GM06990 (cell line): ENCODE measurements at regions not wholly inside any gene's neighbourhood (a gene's known extent, or its start where the extent isn't known, plus 50 kb on each side); places are given as distances from the start of the nearest gene placed in this dataset.

Experiments used
- DNase-seq: peaks from one replicate; pipeline ENCODE4 v3.0.0-alpha.2; 2011; ENCODE audit not compliant: insufficient read length; ENCODE audit errors: extremely low read depth
- H3K27me3 ChIP-seq: replicated peaks from 2 replicates; pipeline ENCODE4 v1.6.0; 2011; ENCODE audit warnings: low read length; ENCODE audit not compliant: control insufficient read depth, insufficient read depth
- H3K36me3 ChIP-seq: 2 replicates; pipeline ENCODE4 v1.5.1; 2011; ENCODE audit warnings: low read length; ENCODE audit not compliant: control insufficient read depth, insufficient read depth
- H3K4me3 ChIP-seq: replicated peaks from 2 replicates; pipeline ENCODE4 v1.5.1; 2011; ENCODE audit warnings: low read depth, mild to moderate bottlenecking, control low read depth, low read length
- CTCF ChIP-seq: IDR thresholded peaks from 2 replicates; pipeline ENCODE4 v1.5.1; 2011; ENCODE audit warnings: low read length, control low read depth, mild to moderate bottlenecking, inconsistent platforms; ENCODE audit not compliant: insufficient read depth, poor library complexity, severe bottlenecking

- H3K4me3 ChIP-seq, result no peak overlapping the region
- no peaks in the 10 kb centered on the region; the same call in 1 of the 2 replicates for H3K27me3 ChIP-seq
- H3K36me3 ChIP-seq, result no peaks in the 10 kb centered on the region
- no peak for TF ChIP-seq CTCF
- DNase-seq, result no peak
Observed at GRCh38 chr4:120236873-120237272, 170.2 kb upstream of the MAD2L1 start.

- TF ChIP-seq CTCF, result no peak
- DNase-seq, result no peak
- H3K36me3 ChIP-seq, result no peaks in the 10 kb centered on the region
Observed at GRCh38 chr4:120232050-120232449, 165.4 kb upstream of the MAD2L1 start.

GRCh38 chr4:120228086-120228485 lies 161.4 kb upstream of the MAD2L1 start:
- DNase-seq, result no peak
- no peak for TF ChIP-seq CTCF
- Histone ChIP-seq H3K27me3 (no peaks in the 10 kb centered on the region; the same call in 1 of the 2 replicates), H3K36me3 (no peaks in the 10 kb centered on the region), H3K4me3 (no peak overlapping the region)

More at GRCh38 chr4:120232050-120232449, 165.4 kb upstream of the MAD2L1 start:
- no peaks in the 10 kb centered on the region; the same call in 1 of the 2 replicates for H3K27me3 ChIP-seq
- no peak overlapping the region for H3K4me3 ChIP-seq

- H3K4me3 ChIP-seq, result no peak overlapping the region
Observed at GRCh38 chr4:120227554-120227953, 160.9 kb upstream of the MAD2L1 start.

GRCh38 chr4:120225527-120225926 lies 158.9 kb upstream of the MAD2L1 start:
- no peak for TF ChIP-seq CTCF
- Histone ChIP-seq H3K4me3 (no peak overlapping the region), H3K36me3 (no peaks in the 10 kb centered on the region), H3K27me3 (no peaks in the 10 kb centered on the region)
- DNase-seq, result no peak

More at GRCh38 chr4:120227554-120227953, 160.9 kb upstream of the MAD2L1 start:
- Histone ChIP-seq H3K36me3 (no peaks in the 10 kb centered on the region), H3K27me3 (no peaks in the 10 kb centered on the region; the same call in 1 of the 2 replicates)
- no peak for DNase-seq
- TF ChIP-seq CTCF, result no peak

- no peak for TF ChIP-seq CTCF
- H3K27me3 ChIP-seq, result no peaks in the 10 kb centered on the region
- no peaks in the 10 kb centered on the region for H3K36me3 ChIP-seq
- no peak overlapping the region for H3K4me3 ChIP-seq
- DNase-seq, result no peak
Observed at GRCh38 chr4:120218981-120219380, 152.3 kb upstream of the MAD2L1 start.
